ENCODE measurements at regions not wholly inside any gene's neighbourhood (a gene's known extent, or its start where the extent isn't known, plus 50 kb on each side); places are given as distances from the start of the nearest gene placed in this dataset.

- TF ChIP-seq, protein P1, sequence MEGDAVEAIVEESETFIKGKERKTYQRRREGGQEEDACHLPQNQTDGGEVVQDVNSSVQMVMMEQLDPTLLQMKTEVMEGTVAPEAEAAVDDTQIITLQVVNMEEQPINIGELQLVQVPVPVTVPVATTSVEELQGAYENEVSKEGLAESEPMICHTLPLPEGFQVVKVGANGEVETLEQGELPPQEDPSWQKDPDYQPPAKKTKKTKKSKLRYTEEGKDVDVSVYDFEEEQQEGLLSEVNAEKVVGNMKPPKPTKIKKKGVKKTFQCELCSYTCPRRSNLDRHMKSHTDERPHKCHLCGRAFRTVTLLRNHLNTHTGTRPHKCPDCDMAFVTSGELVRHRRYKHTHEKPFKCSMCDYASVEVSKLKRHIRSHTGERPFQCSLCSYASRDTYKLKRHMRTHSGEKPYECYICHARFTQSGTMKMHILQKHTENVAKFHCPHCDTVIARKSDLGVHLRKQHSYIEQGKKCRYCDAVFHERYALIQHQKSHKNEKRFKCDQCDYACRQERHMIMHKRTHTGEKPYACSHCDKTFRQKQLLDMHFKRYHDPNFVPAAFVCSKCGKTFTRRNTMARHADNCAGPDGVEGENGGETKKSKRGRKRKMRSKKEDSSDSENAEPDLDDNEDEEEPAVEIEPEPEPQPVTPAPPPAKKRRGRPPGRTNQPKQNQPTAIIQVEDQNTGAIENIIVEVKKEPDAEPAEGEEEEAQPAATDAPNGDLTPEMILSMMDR (IDR thresholded peaks at IDR 0.05; ENCODE audit: insufficient read depth, low read length, severe bottlenecking): no peak
- no peak for DNase-seq (ENCODE audit: low read depth)
- no peak overlapping the region for H3K4me3 ChIP-seq (ENCODE audit: low read depth, low read length)
- no peaks in the 10 kb centered on the region for H3K36me3 ChIP-seq (ENCODE audit: control insufficient read depth, insufficient read depth, low read length)
- H3K27me3 ChIP-seq (ENCODE audit: control insufficient read depth, insufficient read depth, low read length): no peaks in the 10 kb centered on the region
- no peak for FAIRE-seq
Observed at GRCh38 chr22:49663311-49663711, 164.4 kb downstream of the BRD1 start.

GRCh38 chr22:49662681-49663080, 165.0 kb downstream of the BRD1 start:
- Histone ChIP-seq H3K36me3 (ENCODE audit: control insufficient read depth, insufficient read depth, low read length) (no peaks in the 10 kb centered on the region), H3K27me3 (ENCODE audit: control insufficient read depth, insufficient read depth, low read length) (no peaks in the 10 kb centered on the region), H3K4me3 (ENCODE audit: low read depth, low read length) (no peak overlapping the region)
- DNase-seq (ENCODE audit: low read depth) (no peak), FAIRE-seq (no peak)
- TF ChIP-seq, protein P1 (IDR thresholded peaks at IDR 0.05; ENCODE audit: insufficient read depth, low read length, severe bottlenecking): no peak

- TF ChIP-seq, protein P1 (IDR thresholded peaks at IDR 0.05; ENCODE audit: insufficient read depth, low read length, severe bottlenecking): no peak
- no peak overlapping the region for H3K4me3 ChIP-seq (ENCODE audit: low read depth, low read length)
- FAIRE-seq (no peak), DNase-seq (ENCODE audit: low read depth) (no peak)
- no peaks in the 10 kb centered on the region for H3K27me3 ChIP-seq (ENCODE audit: control insufficient read depth, insufficient read depth, low read length)
- no peaks in the 10 kb centered on the region for H3K36me3 ChIP-seq (ENCODE audit: control insufficient read depth, insufficient read depth, low read length)
Observed at GRCh38 chr22:49660794-49661781, 166.6 kb downstream of the BRD1 start.

DNA sequence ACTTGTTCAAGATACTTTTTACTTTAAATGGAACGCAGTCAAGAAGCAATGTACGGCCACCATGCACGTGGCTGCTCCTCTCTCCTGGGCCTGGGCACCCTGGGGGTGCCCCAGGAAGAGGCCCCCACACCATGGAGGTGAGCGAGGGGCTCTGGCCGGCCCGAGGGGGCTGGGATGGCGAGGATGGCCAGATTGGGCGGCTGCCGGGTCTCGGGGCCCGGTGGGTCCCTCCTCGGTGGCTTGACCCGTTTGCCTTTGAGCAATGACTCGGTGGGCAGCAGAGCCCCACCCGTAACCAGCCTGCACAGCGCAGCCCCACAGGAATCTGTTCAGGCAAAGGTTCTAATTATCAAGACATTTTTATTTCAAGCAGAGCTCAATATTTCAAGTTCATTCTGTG, 167.4 kb downstream of the BRD1 start:
- no peaks in the 10 kb centered on the region for H3K27me3 ChIP-seq (ENCODE audit: control insufficient read depth, insufficient read depth, low read length)
- no peak for FAIRE-seq
- no peak overlapping the region for H3K4me3 ChIP-seq (ENCODE audit: low read depth, low read length)
- TF ChIP-seq, protein P1 (IDR thresholded peaks at IDR 0.05; ENCODE audit: insufficient read depth, low read length, severe bottlenecking): no peak
- no peaks in the 10 kb centered on the region for H3K36me3 ChIP-seq (ENCODE audit: control insufficient read depth, insufficient read depth, low read length)
- DNase-seq (ENCODE audit: low read depth): no peak

GRCh38 chr22:49659924-49660315, 167.8 kb downstream of the BRD1 start:
- TF ChIP-seq, protein P1 (IDR thresholded peaks at IDR 0.05; ENCODE audit: insufficient read depth, low read length, severe bottlenecking): no peak
- no peaks in the 10 kb centered on the region for H3K36me3 ChIP-seq (ENCODE audit: control insufficient read depth, insufficient read depth, low read length)
- DNase-seq (ENCODE audit: low read depth) (no peak), FAIRE-seq (no peak)
- no peak overlapping the region for H3K4me3 ChIP-seq (ENCODE audit: low read depth, low read length)
- no peaks in the 10 kb centered on the region for H3K27me3 ChIP-seq (ENCODE audit: control insufficient read depth, insufficient read depth, low read length)

Data from bronchial epithelial cell (primary cell).